ENCODE measurements at regions not wholly inside any gene's neighbourhood (a gene's known extent, or its start where the extent isn't known, plus 50 kb on each side); places are given as distances from the start of the nearest gene placed in this dataset.

DNA sequence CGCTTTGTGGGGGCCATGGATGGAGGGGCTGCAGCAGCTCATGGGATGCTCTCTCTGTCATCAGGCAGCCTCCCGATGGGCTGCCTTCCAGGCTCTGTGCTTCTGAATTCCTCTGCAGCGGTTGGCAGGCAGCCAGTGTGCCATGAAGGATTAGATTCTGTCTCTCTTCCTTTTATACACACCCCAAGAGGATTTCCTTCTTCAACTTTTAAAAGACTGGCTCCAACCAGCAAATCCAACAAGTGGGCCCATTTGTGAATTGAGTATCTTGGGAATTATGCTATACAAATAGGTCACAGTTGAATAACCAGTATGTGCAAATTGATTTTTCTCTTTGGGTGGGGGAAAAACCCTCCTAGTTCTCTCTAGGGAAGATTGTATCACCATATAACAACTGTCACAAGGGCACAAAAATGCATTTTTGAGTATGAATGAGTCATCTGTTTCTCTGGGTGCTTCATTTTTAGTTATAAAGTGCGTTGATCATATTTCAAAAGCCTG is 96.8 kb upstream of the FAT1 start:
- Histone ChIP-seq H2AFZ (ENCODE audit: low read length) (no peak overlapping the region), H3K4me2 (ENCODE audit: low read depth, low read length) (no peak overlapping the region), H3K9me3 (ENCODE audit: low read length) (no peaks in the 10 kb centered on the region), H3K79me2 (ENCODE audit: insufficient read depth, low read length) (no peaks in the 10 kb centered on the region), H3K27ac (ENCODE audit: extremely low read length, insufficient read depth, low read length) (no peak overlapping the region), H3K27me3 (ENCODE audit: control insufficient read depth in 1 of 2, insufficient read depth in 2 of 2, low read length in 2 of 2) (no peaks in the 10 kb centered on the region), H3K36me3 (replicated peaks in 1 of 2; ENCODE audit: control insufficient read depth in 1 of 2, insufficient read depth in 2 of 2, low read length in 2 of 2) (no peaks in the 10 kb centered on the region), H4K20me1 (ENCODE audit: insufficient read depth, low read length) (no peaks in the 10 kb centered on the region), H3K4me3 (replicated peaks in 1 of 3; ENCODE audit: insufficient read depth in 1 of 3, low read depth in 2 of 3, low read length in 3 of 3) (no peak overlapping the region), H3K4me1 (ENCODE audit: insufficient read depth, low read length) (peaks cover 38% of the 10 kb centered on the region), H3K9ac (ENCODE audit: insufficient read depth, low read depth, low read length) (no peak overlapping the region)
- ChIA-PET CTCF (ENCODE audit: low intra/inter-chr PET ratio, low total read pairs) (no interaction called here), POLR2A (no interaction called here)
- FAIRE-seq (no peak), DNase-seq (ENCODE audit: low spot score) (no peak), ATAC-seq (no peak)
- intact Hi-C loops (cut with micrococcal nuclease; ENCODE audit: unreplicated experiment) (no loop called here), in situ Hi-C loops (cut with HindIII; ENCODE audit: extremely low pct_ligation_motif_present, low pct_unique_long_range_greater_than_20kb) (no loop called here)
- no TSS peak for BruUV-seq (replicated peaks)
- 80% methylated on average over 4 of the region's 4 CpGs for WGBS (ENCODE audit: low lambda C conversion rate)
- TF ChIP-seq DR1 (CRISPR knock-in tag; IDR thresholded peaks at IDR 0.05) (no peak), GATA4 (IDR thresholded peaks at IDR 0.05; ENCODE audit: borderline replicate concordance, low read depth) (no peak), MXD4 (CRISPR knock-in tag; IDR thresholded peaks at IDR 0.05) (no peak), PRPF4 (IDR thresholded peaks at IDR 0.05; ENCODE audit: low read depth, low read length, poor library complexity, severe bottlenecking) (no peak)
- TF ChIP-seq, protein P1, sequence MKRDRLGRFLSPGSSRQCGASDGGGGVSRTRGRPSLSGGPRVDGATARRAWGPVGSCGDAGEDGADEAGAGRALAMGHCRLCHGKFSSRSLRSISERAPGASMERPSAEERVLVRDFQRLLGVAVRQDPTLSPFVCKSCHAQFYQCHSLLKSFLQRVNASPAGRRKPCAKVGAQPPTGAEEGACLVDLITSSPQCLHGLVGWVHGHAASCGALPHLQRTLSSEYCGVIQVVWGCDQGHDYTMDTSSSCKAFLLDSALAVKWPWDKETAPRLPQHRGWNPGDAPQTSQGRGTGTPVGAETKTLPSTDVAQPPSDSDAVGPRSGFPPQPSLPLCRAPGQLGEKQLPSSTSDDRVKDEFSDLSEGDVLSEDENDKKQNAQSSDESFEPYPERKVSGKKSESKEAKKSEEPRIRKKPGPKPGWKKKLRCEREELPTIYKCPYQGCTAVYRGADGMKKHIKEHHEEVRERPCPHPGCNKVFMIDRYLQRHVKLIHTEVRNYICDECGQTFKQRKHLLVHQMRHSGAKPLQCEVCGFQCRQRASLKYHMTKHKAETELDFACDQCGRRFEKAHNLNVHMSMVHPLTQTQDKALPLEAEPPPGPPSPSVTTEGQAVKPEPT (CRISPR knock-in tag; IDR thresholded peaks at IDR 0.05; ENCODE audit: low read depth): no peak
- TF ChIP-seq, protein P2, sequence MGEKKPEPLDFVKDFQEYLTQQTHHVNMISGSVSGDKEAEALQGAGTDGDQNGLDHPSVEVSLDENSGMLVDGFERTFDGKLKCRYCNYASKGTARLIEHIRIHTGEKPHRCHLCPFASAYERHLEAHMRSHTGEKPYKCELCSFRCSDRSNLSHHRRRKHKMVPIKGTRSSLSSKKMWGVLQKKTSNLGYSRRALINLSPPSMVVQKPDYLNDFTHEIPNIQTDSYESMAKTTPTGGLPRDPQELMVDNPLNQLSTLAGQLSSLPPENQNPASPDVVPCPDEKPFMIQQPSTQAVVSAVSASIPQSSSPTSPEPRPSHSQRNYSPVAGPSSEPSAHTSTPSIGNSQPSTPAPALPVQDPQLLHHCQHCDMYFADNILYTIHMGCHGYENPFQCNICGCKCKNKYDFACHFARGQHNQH (CRISPR knock-in tag; IDR thresholded peaks at IDR 0.05): no peak
